Endothelial cell of umbilical vein (primary cell): ENCODE measurements at regions not wholly inside any gene's neighbourhood (a gene's known extent, or its start where the extent isn't known, plus 50 kb on each side); places are given as distances from the start of the nearest gene placed in this dataset.

Source experiments
- BruUV-seq: library from RNA; stranded (reverse); fragments of 400-500 nt; replicated peaks from 2 replicates; lab custom pipeline; 2021; lab: Mats Ljungman, UMichigan
- CTCF ChIA-PET: fragments of 300-600, 350-600 bp; sonication (Branson Sonifier 250); formaldehyde crosslinking; loops from one replicate; lab custom pipeline; 2021; ENCODE audit warnings: antibody characterized with exemption, inconsistent platforms; lab: Charles Lee
- POLR2A ChIA-PET: fragments of 300-600, 350-600 bp; sonication (Branson Sonifier 250); formaldehyde crosslinking; loops from one replicate; lab custom pipeline; 2021; ENCODE audit warnings: antibody characterized with exemption, inconsistent platforms; lab: Charles Lee
- DNase-seq: peaks from one replicate; pipeline ENCODE4 v3.0.0-alpha.2; 2011; ENCODE audit warnings: low read depth, low spot score
- FAIRE-seq: peaks from 2 replicates; lab custom pipeline; 2011; peaks lifted over from hg19 to GRCh38; lab: Jason Lieb, UNC
- H2AFZ ChIP-seq: 2 replicates; pipeline ENCODE4 v1.6.0; 2012; ENCODE audit warnings: low read depth, low read length, control low read depth, inconsistent platforms
- H3K27ac ChIP-seq: 2 replicates; pipeline ENCODE4 v1.5.1; 2011; ENCODE audit warnings: low read depth, mild to moderate bottlenecking, control low read depth, low read length, moderate library complexity; ENCODE audit not compliant: insufficient read depth
- H3K27me3 ChIP-seq, 2 experiments: 2 replicates each; pipeline versions ENCODE4 v1.6.0 to v1.6.1; 2011; ENCODE audit warnings: low read length in 2 of 2, mixed read lengths in 1 of 2; ENCODE audit not compliant: control insufficient read depth in 2 of 2, insufficient read depth in 2 of 2
- H3K36me3 ChIP-seq, 2 experiments: 2 replicates in 1 of 2; 3 replicates in 1 of 2; pipeline ENCODE4 v1.5.1; 2011; ENCODE audit warnings: low read length in 2 of 2, mild to moderate bottlenecking in 1 of 2, moderate library complexity in 1 of 2; ENCODE audit not compliant: control insufficient read depth in 2 of 2, insufficient read depth in 2 of 2; ENCODE audit errors: extremely low read depth in 1 of 2
- H3K4me1 ChIP-seq: 3 replicates; pipeline ENCODE4 v1.5.1; 2011; ENCODE audit warnings: mild to moderate bottlenecking, low read length; ENCODE audit not compliant: control insufficient read depth, insufficient read depth; ENCODE audit errors: extremely low read depth
- H3K4me2 ChIP-seq: 2 replicates; pipeline ENCODE4 v1.6.1; 2011; ENCODE audit warnings: low read length, control low read depth, mixed read lengths; ENCODE audit not compliant: insufficient read depth
- H3K4me3 ChIP-seq, 3 experiments: fragments of 200-600 bp in 1 of 3; sonication (generic), shearing (Covaris generic) in 1 of 3; replicated peaks in 1 of 3; 2 replicates each; pipeline ENCODE4 v1.5.1; 2011 to 2016; ENCODE audit warnings: control low read depth in 3 of 3, low read length in 3 of 3, mild to moderate bottlenecking in 2 of 3, inconsistent platforms in 1 of 3, low read depth in 1 of 3, moderate library complexity in 1 of 3; ENCODE audit not compliant: insufficient read depth in 1 of 3
- H3K79me2 ChIP-seq: 2 replicates; pipeline ENCODE4 v1.6.0; 2012; ENCODE audit warnings: low read length, inconsistent platforms; ENCODE audit not compliant: control insufficient read depth, insufficient read depth
- H3K9ac ChIP-seq: replicated peaks from 2 replicates; pipeline ENCODE3; 2011; ENCODE audit warnings: low read length, control low read depth; ENCODE audit not compliant: insufficient read depth; ENCODE audit errors: extremely low read depth
- H3K9me1 ChIP-seq: replicated peaks from 3 replicates; pipeline ENCODE4 v1.6.0; 2011; ENCODE audit warnings: mild to moderate bottlenecking, low read length; ENCODE audit not compliant: control insufficient read depth, insufficient read depth; ENCODE audit errors: extremely low read depth
- H3K9me3 ChIP-seq: replicated peaks from 2 replicates; pipeline ENCODE4 v1.5.1; 2012; ENCODE audit warnings: low read length, inconsistent platforms; ENCODE audit not compliant: control insufficient read depth, insufficient read depth
- H4K20me1 ChIP-seq: replicated peaks from 2 replicates; pipeline ENCODE3; 2011; ENCODE audit warnings: mild to moderate bottlenecking, low read length; ENCODE audit not compliant: control insufficient read depth, insufficient read depth; ENCODE audit errors: extremely low read depth
- CTCF ChIP-seq, 2 donors: IDR thresholded peaks; 1 replicate in 1 of 2; 2 replicates in 1 of 2; pipeline ENCODE4 v1.5.1; 2011; ENCODE audit warnings: low read length in 2 of 2, mild to moderate bottlenecking in 2 of 2, moderate library complexity in 2 of 2, control low read depth in 1 of 2, inconsistent platforms in 1 of 2, low read depth in 1 of 2; ENCODE audit not compliant: insufficient read depth in 1 of 2; ENCODE audit errors: extremely low read depth in 1 of 2
- EZH2 ChIP-seq: IDR thresholded peaks from 2 replicates; pipeline ENCODE4 v1.6.1; 2012; ENCODE audit warnings: borderline replicate concordance, low read depth, mild to moderate bottlenecking, moderate library complexity, low read length, inconsistent platforms; ENCODE audit not compliant: severe bottlenecking
- FOS ChIP-seq: IDR thresholded peaks from 2 replicates; pipeline ENCODE4 v1.6.1; 2011; ENCODE audit warnings: mild to moderate bottlenecking, low read length, moderate library complexity, borderline replicate concordance; ENCODE audit not compliant: insufficient read depth
- GATA2 ChIP-seq: IDR thresholded peaks from 2 replicates; pipeline ENCODE4 v1.7.0; 2011; ENCODE audit warnings: low read depth, mild to moderate bottlenecking, moderate library complexity, mixed read lengths, low read length; ENCODE audit not compliant: insufficient read length, insufficient read depth
- JUN ChIP-seq: IDR thresholded peaks from 2 replicates; pipeline ENCODE4 v1.6.1; 2011; ENCODE audit warnings: borderline replicate concordance, low read depth; ENCODE audit not compliant: insufficient read length, insufficient read depth
- MYC ChIP-seq: IDR thresholded peaks from one replicate; pipeline ENCODE4 v1.6.1; 2011; ENCODE audit warnings: mild to moderate bottlenecking, low read depth, low read length
- POLR2A ChIP-seq: IDR thresholded peaks from 2 replicates; pipeline ENCODE4 v1.6.1; 2012; ENCODE audit warnings: low read depth, mild to moderate bottlenecking, control low read depth, low read length
- POLR2AphosphoS5 ChIP-seq: IDR thresholded peaks from 2 replicates; pipeline ENCODE4 v1.6.1; 2012; ENCODE audit warnings: low read depth, mild to moderate bottlenecking, control low read depth, low read length, moderate library complexity; ENCODE audit not compliant: insufficient read depth
- dilution Hi-C: fragments of 300-500 bp; cut with MboI; formaldehyde crosslinking; loops from one replicate; pipeline ENCODE4 v1.15.0; 2019; ENCODE audit warnings: low sequenced_read_pairs; ENCODE audit not compliant: extremely low pct_ligation_motif_present
- intact Hi-C: fragments of 100-400 bp; cut with micrococcal nuclease; formaldehyde crosslinking; loops from one replicate; pipeline ENCODE4 v1.10.0; 2022
- TF ChIP-seq, protein P1 (sequence below): IDR thresholded peaks from 2 replicates; pipeline ENCODE4 v1.6.1; 2011; ENCODE audit not compliant: insufficient read depth, insufficient read length

DNA sequence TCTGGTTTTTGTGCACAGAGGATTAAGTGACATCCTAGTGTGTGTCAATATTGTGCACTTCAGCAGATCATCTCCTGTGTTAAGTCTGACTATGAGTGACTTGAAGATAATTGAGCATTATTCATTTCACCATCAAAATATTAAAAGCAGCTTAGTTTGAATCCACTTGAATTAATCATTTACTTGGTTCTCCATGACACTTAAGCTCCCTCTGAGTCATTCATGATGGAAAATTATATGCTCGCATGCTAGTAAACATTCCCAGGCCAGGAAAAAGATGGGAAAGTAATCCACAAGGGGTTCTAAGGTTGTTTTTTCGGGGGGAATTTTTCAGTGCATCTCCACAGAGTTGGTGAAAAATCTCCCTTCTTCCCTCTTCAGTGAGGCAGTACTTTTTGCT is 97.2 kb upstream of the EOLA2 start:
- no peaks in the 10 kb centered on the region for H3K36me3 ChIP-seq
- peaks cover 41% of the 10 kb centered on the region for H3K4me1 ChIP-seq
- H4K20me1 ChIP-seq = no peaks in the 10 kb centered on the region
- no peak overlapping the region for H3K4me3 ChIP-seq
- no peaks in the 10 kb centered on the region for H3K9me3 ChIP-seq
- no peaks in the 10 kb centered on the region for H3K9me1 ChIP-seq
- ChIA-PET CTCF (no interaction called here), POLR2A (no interaction called here)
- peak overlapping the region; percentile 48 for H3K27ac ChIP-seq
- dilution Hi-C loops (no loop called here), intact Hi-C loops (loop anchor here (5.0 to 10.0 kb wide), 4 partner anchors 52 to 329 kb away; partner anchors contain the start of gene MAMLD1)
- FAIRE-seq (no peak), DNase-seq (peak; percentile 9)
- TF ChIP-seq MYC (no peak), GATA2 (no peak), EZH2 (no peak), POLR2A (no peak), JUN (no peak), POLR2AphosphoS5 (no peak), CTCF (IDR thresholded peaks at IDR 0.05; ENCODE audit: extremely low read depth in 1 of 2, insufficient read depth in 1 of 2, low read depth in 1 of 2, low read length in 2 of 2) (no peak), FOS (no peak)
- TF ChIP-seq, protein P1, sequence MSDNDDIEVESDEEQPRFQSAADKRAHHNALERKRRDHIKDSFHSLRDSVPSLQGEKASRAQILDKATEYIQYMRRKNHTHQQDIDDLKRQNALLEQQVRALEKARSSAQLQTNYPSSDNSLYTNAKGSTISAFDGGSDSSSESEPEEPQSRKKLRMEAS = no peak
- H3K9ac ChIP-seq = peak overlapping the region; percentile 31
- H2AFZ ChIP-seq = no peak overlapping the region
- no peaks in the 10 kb centered on the region for H3K79me2 ChIP-seq
- BruUV-seq = no TSS peak
- H3K4me2 ChIP-seq = no peak overlapping the region
- H3K27me3 ChIP-seq = no peaks in the 10 kb centered on the region
